Right renal cortex interstitium (tissue), 3 donors: ENCODE measurements at regions not wholly inside any gene's neighbourhood (a gene's known extent, or its start where the extent isn't known, plus 50 kb on each side); places are given as distances from the start of the nearest gene placed in this dataset.
"Not testable (repeated sequence)": the region's sequence is repeated elsewhere in the genome, so short reads cannot be mapped to it uniquely, and the experiment has no call there.

Experiments used
- DNase-seq, 3 donors: peaks; one replicate each; pipeline ENCODE4 v3.0.0-alpha.2; 2013; ENCODE audit warnings: low read depth in 3 of 3, low spot score in 2 of 3

DNA sequence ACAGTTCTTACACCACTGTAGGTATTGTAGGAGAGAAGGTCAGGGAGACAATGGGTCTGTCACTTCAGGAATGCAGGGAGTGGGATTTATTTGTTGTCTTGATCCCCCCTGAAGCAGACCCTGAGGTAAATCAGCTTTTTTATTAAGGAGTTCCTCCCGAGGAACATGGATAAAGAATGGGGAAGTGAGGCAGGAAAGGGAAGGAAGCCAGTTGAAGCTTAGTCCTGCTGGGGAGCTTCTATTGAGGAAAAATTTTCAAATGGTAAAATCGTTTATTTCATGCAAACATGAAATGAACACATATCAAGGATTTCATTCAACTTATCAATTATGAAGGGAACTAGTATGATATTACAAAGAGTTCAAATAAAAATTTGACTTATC is 318.6 kb upstream of the PIK3R1 start:
- DNase-seq, result no peak

DNA sequence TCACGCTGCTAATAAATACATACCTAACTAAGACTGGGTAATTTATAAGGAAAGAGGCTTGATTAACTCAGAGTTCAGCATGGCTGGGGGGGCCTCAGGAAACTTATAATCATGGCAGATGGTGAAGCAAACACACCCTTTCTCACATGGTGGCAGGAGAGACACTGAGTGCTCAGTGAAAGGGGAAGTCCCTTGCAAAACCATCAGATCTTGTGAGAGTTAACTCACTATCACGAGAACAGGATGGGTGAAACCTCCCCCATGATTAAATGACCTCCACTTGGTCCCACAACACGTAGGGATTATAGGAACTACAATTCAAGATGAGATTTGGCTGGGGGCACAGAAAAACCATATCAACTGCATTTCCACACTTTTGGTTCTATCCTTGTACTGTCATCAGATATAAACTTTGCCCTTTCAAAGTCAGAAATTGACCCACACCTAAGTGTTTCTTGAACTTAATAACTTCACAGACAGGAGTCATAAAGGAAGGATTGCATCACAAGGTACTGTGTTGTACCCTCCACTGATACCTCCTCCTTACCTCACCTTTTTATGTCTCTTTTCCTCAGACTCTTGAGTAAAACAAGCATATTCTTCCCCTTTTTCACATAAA is 319.1 kb upstream of the PIK3R1 start:
- no peak for DNase-seq

DNA sequence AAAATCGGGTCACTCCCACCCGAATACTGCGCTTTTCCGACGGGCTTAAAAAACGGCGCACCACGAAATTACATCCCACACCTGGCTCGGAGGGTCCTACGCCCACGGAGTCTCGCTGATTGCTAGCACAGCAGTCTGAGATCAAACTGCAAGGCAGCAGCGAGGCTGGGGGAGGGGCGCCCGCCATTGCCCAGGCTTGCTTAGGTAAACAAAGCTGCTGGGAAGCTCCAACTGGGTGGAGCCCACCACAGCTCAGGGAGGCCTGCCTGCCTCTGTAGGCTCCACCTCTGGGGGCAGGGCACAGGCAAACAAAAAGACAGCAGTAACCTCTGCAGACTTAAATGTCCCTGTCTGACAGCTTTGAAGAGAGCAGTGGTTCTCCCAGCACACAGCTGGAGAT is 325.7 kb upstream of the PIK3R1 start:
- not testable (repeated sequence) for DNase-seq

GRCh38 chr5:67887748-67888161 is 327.8 kb upstream of the PIK3R1 start:
- no peak for DNase-seq

DNA sequence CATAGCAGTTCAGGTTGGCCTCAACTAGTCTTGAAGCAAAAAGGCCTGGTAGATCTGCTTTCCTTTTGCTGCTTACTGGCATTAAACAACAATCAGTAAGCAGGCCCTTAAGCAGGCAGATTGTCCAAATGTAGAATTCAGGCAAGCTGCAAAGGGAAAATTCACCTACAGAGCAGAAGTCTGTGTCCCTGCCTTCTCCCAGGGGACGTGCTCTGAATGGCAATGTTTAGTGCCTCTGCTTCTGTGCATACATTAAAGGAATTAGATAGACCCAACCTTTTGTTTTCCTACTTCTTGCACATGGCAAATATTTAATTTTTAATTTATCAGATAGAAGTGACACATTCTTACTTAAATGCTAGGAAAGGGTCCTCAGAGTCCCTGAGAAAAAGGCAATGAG is 328.8 kb upstream of the PIK3R1 start:
- no peak for DNase-seq

DNA sequence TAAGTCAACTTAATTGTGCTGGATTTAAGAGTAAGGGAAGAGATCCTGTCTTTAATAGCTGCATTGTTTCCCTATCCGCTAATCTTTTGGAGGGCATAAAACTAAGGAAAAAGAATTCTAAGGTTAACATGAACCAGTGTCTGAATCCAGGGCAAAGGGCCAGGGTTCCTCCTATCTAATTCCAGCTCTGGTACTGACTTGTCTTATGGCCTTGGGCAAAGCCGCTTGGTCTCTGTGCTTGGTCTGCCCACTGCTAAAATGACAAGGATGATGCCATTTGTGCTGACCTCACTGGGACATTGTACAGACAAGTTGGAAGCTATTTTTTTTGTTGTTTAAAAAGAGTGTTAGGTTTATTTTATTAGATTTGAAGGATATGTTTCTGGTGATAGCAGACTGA is 334.7 kb upstream of the PIK3R1 start:
- no peak for DNase-seq

GRCh38 chr5:67880511-67880805 is 335.1 kb upstream of the PIK3R1 start:
- DNase-seq, result no peak

- DNase-seq, result no peak
These were observed 335.7 kb upstream of the PIK3R1 start for GRCh38 chr5:67879620-67880510.

DNA sequence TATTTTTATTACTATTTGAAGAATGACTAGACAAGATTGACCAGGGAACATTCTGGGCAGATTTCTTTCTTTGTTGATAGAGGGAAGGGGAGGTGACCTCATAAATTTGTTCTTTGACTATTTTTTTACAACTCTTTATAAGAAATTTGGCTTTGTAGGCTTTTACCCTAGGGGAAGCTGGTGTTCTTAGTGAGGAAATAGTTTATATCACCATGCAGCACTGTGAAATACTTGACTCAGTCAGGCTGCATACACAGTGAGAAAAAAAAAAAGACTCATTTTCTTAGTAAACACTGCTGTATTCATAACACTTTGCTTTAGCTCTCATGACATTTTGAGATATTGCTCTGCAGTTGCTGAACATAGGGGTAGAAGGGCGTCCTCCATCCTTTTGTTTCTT is 336.6 kb upstream of the PIK3R1 start:
- no peak for DNase-seq

- no peak for DNase-seq
These were observed 339.2 kb upstream of the PIK3R1 start for GRCh38 chr5:67876371-67876770.

- DNase-seq, result no peak
These were observed 340.0 kb upstream of the PIK3R1 start for GRCh38 chr5:67875601-67876000.

GRCh38 chr5:67873935-67874334 is 341.6 kb upstream of the PIK3R1 start:
- DNase-seq, result no peak

DNA sequence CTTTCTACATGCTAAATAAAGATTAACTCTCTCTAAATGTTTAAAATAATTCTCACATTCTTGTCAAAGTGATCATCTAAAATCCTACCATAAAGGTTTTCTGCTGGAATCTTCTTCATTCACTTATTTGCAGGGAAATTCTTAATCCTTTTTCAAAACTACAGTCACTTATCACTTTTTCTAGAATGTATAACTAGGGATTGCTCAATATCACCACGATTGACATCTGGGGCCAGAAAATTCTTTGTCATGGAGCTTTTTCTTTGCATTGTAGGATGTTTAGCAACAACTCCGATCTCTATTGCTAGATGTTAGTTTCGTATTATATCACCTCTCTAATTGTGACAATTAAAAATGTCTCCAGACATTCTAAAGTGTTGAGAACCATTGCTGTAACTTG is 344.9 kb upstream of the PIK3R1 start:
- no peak for DNase-seq

DNA sequence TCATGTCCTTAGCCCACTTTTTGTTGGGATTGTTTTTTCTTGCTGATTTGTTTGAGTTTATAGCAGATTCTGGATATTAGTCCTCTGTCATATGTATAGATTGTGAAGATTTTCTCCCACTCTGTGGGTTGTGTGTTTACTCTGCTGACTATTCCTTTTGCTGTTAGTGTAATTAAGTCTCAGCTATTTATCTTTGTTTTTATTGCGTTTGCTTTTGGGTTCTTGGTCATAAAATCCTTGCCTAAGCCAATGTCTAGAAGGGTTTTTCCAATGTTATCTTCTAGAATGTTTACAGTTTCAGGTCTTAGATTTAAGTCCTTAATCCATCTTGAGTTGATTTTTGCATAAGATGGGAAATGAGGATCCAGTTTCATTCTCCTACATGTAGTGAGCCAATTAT is 351.2 kb upstream of the PIK3R1 start:
- not testable (repeated sequence) for DNase-seq

GRCh38 chr5:67858471-67859031 is 357.0 kb upstream of the PIK3R1 start:
- DNase-seq, result no peak

DNA sequence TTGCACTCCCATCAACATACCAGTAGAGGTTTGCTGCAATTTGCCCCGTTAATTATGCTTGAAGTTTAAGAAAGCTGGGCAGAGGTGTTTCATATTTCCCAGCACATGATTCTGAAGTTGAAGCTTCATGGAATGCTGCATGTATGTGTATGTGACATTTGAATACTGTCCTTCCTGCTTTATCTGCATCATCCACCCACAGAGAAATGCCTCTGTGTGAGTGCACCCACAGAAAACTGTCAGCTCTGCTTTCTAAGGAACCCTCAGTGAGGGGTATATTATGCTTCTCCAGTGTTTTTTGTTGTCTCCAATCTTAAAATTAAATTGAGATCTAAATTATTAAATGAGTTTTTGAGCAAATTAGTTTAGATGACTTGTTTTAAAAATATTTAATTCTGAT is 358.1 kb upstream of the PIK3R1 start:
- no peak for DNase-seq

GRCh38 chr5:67855523-67855922 is 360.0 kb upstream of the PIK3R1 start:
- no peak for DNase-seq

GRCh38 chr5:67850906-67851305 is 364.6 kb upstream of the PIK3R1 start:
- DNase-seq, result not testable (repeated sequence)

GRCh38 chr5:67844924-67845323 is 370.6 kb upstream of the PIK3R1 start:
- no peak for DNase-seq

DNA sequence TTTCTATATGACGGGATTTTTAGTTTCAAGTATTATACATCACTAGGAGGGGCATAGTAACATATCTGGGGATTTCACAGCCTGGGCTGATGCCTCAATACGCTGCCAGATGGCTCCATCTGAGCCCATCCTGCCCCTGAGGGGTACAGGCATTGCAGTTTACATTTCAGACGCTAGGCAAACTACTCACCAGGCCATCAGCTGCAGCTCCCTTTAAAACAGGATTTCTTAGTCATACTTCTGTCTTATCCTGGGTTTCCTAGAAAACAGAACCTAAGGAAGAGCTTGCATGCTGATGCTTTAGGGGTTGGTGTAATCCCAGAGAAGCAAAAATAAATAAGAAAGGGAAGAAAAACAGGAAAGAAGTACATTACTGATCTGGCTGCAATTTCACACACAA is 372.8 kb upstream of the PIK3R1 start:
- no peak for DNase-seq

- not testable (repeated sequence) for DNase-seq
These were observed 378.3 kb upstream of the PIK3R1 start for GRCh38 chr5:67837225-67837624.

- not testable (repeated sequence) for DNase-seq
These were observed 379.1 kb upstream of the PIK3R1 start for GRCh38 chr5:67836496-67836895.
